ENCODE measurements at regions not wholly inside any gene's neighbourhood (a gene's known extent, or its start where the extent isn't known, plus 50 kb on each side); places are given as distances from the start of the nearest gene placed in this dataset.
"Not testable (repeated sequence)": the region's sequence is repeated elsewhere in the genome, so short reads cannot be mapped to it uniquely, and the experiment has no call there.

GRCh38 chr12:92408072-92408900 lies 262.6 kb upstream of the BTG1 start:
- TF ChIP-seq CTCF (IDR thresholded peaks at IDR 0.05) = no peak
- ATAC-seq (ENCODE audit: low FRiP score) = no peak
- DNase-seq (ENCODE audit: low spot score) = no peak

GRCh38 chr12:92406404-92407070 lies 260.9 kb upstream of the BTG1 start:
- DNase-seq (ENCODE audit: low spot score) = not testable (repeated sequence)

GRCh38 chr12:92405801-92406251 lies 260.2 kb upstream of the BTG1 start:
- DNase-seq (ENCODE audit: low spot score); ATAC-seq (ENCODE audit: low FRiP score): not testable (repeated sequence)

More at GRCh38 chr12:92406404-92407070, 260.9 kb upstream of the BTG1 start:
- not testable (repeated sequence) for ATAC-seq (ENCODE audit: low FRiP score)

- no peak for TF ChIP-seq CTCF (IDR thresholded peaks at IDR 0.05)
- no peak for ATAC-seq (ENCODE audit: low FRiP score)
- DNase-seq (ENCODE audit: low spot score) = no peak
Measured at GRCh38 chr12:92404921-92405320, 259.3 kb upstream of the BTG1 start.

GRCh38 chr12:92404259-92404894 lies 258.7 kb upstream of the BTG1 start:
- no peak for ATAC-seq (ENCODE audit: low FRiP score)
- DNase-seq (ENCODE audit: low spot score) = no peak
- TF ChIP-seq CTCF (IDR thresholded peaks at IDR 0.05) = no peak

GRCh38 chr12:92403210-92404175 lies 257.8 kb upstream of the BTG1 start:
- no peak for TF ChIP-seq CTCF (IDR thresholded peaks at IDR 0.05)
- no peak for DNase-seq (ENCODE audit: low spot score)
- ATAC-seq (ENCODE audit: low FRiP score) = no peak

GRCh38 chr12:92402415-92402814 lies 256.8 kb upstream of the BTG1 start:
- no peak for TF ChIP-seq CTCF (IDR thresholded peaks at IDR 0.05)
- no peak for DNase-seq (ENCODE audit: low spot score)
- no peak for ATAC-seq (ENCODE audit: low FRiP score)
